ENCODE measurements at regions not wholly inside any gene's neighbourhood (a gene's known extent, or its start where the extent isn't known, plus 50 kb on each side); places are given as distances from the start of the nearest gene placed in this dataset.
"Not testable (repeated sequence)": the region's sequence is repeated elsewhere in the genome, so short reads cannot be mapped to it uniquely, and the experiment has no call there.

GRCh38 chr20:50362177-50362576, 148.0 kb upstream of the PTPN1 start:
- H3K27ac Mint-ChIP-seq, H3K36me3 Mint-ChIP-seq, ATAC-seq, H3K4me3 Mint-ChIP-seq, H3K9me3 Mint-ChIP-seq, H3K4me1 Mint-ChIP-seq: not testable (repeated sequence)
- H3K27me3 Mint-ChIP-seq: peaks cover 57% of the 10 kb centered on the region

DNA sequence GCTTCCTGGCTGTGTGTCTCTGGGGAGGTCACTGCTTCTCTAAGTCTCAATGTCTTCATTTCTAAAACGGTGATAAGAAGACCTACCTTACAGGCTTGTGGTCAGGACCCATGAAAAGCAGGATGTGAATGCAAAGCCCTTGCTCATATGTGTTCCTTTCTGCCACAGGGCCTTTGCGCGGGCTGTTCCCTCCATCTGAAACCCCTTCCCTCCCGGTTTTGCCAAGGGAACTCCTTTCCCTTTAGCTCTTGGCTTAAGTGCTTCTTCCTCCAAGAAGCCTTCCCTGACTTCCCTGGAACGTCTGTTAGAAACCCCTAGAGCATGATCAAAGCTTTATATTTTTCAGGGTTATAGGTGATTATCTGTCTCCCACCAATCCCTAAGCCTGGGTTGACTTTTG, 147.2 kb upstream of the PTPN1 start:
- Mint-ChIP-seq H3K9me3 (peaks cover under 1% of the 10 kb centered on the region), H3K27ac (no peak overlapping the region), H3K4me3 (no peak overlapping the region), H3K36me3 (no peaks in the 10 kb centered on the region), H3K27me3 (peaks cover 60% of the 10 kb centered on the region), H3K4me1 (no peaks in the 10 kb centered on the region)
- ATAC-seq: no peak

- Mint-ChIP-seq H3K36me3 (no peaks in the 10 kb centered on the region), H3K27me3 (peaks cover 60% of the 10 kb centered on the region), H3K4me1 (no peaks in the 10 kb centered on the region), H3K27ac (no peak overlapping the region), H3K9me3 (peaks cover 4% of the 10 kb centered on the region), H3K4me3 (no peak overlapping the region)
- ATAC-seq: no peak
Measured at GRCh38 chr20:50363479-50363878, 146.7 kb upstream of the PTPN1 start.

- peaks cover 4% of the 10 kb centered on the region for H3K9me3 Mint-ChIP-seq
- H3K4me1 Mint-ChIP-seq: no peaks in the 10 kb centered on the region
- ATAC-seq: no peak
- H3K4me3 Mint-ChIP-seq: no peak overlapping the region
- no peaks in the 10 kb centered on the region for H3K36me3 Mint-ChIP-seq
- H3K27ac Mint-ChIP-seq: no peak overlapping the region
- peaks cover 57% of the 10 kb centered on the region for H3K27me3 Mint-ChIP-seq
Measured at GRCh38 chr20:50364542-50364941, 145.6 kb upstream of the PTPN1 start.

- Mint-ChIP-seq H3K4me1 (no peaks in the 10 kb centered on the region), H3K36me3 (no peaks in the 10 kb centered on the region), H3K27me3 (peaks cover 58% of the 10 kb centered on the region), H3K9me3 (peaks cover 4% of the 10 kb centered on the region), H3K27ac (no peak overlapping the region), H3K4me3 (no peak overlapping the region)
- ATAC-seq: no peak
Measured at GRCh38 chr20:50366270-50367103, 143.7 kb upstream of the PTPN1 start.

GRCh38 chr20:50367104-50367674, 143.0 kb upstream of the PTPN1 start:
- Mint-ChIP-seq H3K4me1 (no peaks in the 10 kb centered on the region), H3K36me3 (no peaks in the 10 kb centered on the region), H3K27me3 (peaks cover 58% of the 10 kb centered on the region), H3K9me3 (peaks cover 4% of the 10 kb centered on the region), H3K27ac (no peak overlapping the region), H3K4me3 (no peak overlapping the region)
- ATAC-seq: no peak

GRCh38 chr20:50367739-50368375, 142.3 kb upstream of the PTPN1 start:
- Mint-ChIP-seq H3K36me3 (no peaks in the 10 kb centered on the region), H3K9me3 (peaks cover 4% of the 10 kb centered on the region), H3K4me1 (no peaks in the 10 kb centered on the region), H3K27me3 (peaks cover 65% of the 10 kb centered on the region), H3K4me3 (no peak overlapping the region), H3K27ac (no peak overlapping the region)
- ATAC-seq: no peak

GRCh38 chr20:50368386-50368785, 141.8 kb upstream of the PTPN1 start:
- H3K36me3 Mint-ChIP-seq: no peaks in the 10 kb centered on the region
- H3K4me1 Mint-ChIP-seq: no peaks in the 10 kb centered on the region
- H3K27me3 Mint-ChIP-seq: peaks cover 68% of the 10 kb centered on the region
- H3K27ac Mint-ChIP-seq: no peak overlapping the region
- H3K9me3 Mint-ChIP-seq: peaks cover 4% of the 10 kb centered on the region
- no peak for ATAC-seq
- H3K4me3 Mint-ChIP-seq: no peak overlapping the region

DNA sequence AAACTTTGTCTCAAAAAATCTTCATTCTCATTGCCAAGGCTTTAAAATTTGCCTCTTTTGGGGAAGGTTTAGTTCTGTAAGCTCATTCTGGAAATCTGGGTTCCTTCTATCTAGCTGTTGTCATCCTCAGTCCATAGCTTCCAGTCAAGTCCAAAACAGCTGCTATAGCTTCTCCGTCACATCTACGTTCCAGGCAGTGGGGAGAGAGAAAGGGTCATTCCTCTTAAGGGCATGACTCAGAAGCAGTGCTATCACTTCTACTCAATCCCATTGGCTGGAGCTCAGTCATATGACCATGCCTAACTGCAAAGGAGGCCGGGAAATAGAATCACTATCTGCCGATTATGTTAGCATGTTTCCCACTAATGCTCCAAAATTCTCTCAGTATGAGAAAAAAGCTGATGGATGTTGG, 141.4 kb upstream of the PTPN1 start:
- H3K27me3 Mint-ChIP-seq: peaks cover 68% of the 10 kb centered on the region
- H3K4me1 Mint-ChIP-seq: no peaks in the 10 kb centered on the region
- H3K27ac Mint-ChIP-seq: no peak overlapping the region
- H3K4me3 Mint-ChIP-seq: no peak overlapping the region
- H3K9me3 Mint-ChIP-seq: peaks cover 4% of the 10 kb centered on the region
- H3K36me3 Mint-ChIP-seq: no peaks in the 10 kb centered on the region
- ATAC-seq: no peak

DNA sequence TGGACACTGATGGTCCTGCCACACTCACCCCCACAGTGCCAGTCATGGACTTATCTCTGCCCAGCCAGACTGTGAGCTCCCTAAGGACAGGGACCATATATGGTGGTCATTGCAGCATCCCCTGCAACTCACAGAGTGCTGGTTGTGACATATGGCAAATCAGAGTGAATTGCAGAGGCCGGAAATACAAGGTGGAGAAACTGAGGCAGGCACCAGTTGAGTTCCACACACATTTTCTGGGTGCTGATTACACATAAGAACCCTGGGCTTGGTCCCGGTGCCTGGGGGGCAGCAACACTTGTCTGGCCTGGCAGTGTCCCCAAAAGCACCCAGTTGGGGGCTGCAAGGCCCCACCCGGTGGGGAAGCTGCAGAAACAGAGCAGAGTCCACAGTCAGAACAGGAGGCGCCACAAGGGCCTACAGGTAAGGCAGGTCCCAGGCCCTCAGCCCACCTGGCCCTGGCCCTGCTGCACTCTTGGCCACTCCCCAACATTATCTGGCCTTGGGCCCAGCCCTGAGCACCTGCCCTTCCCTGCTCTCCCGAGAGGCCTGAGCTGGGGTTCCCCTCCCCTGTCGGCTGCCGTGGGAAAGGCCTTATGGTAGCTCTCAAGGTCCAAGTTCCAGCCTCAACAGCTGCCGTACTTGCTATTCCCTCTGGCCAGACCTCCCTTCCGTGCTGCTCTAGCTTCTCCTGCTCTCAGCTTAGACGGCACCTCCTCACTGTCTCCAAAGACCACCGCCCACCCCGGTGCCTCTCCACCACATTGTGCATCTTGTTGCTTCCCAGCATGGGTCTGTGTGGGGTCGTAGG, 140.8 kb upstream of the PTPN1 start:
- Mint-ChIP-seq H3K9me3 (peaks cover 4% of the 10 kb centered on the region), H3K36me3 (no peaks in the 10 kb centered on the region), H3K4me3 (no peak overlapping the region), H3K4me1 (no peaks in the 10 kb centered on the region), H3K27me3 (peaks cover 68% of the 10 kb centered on the region), H3K27ac (no peak overlapping the region)
- ATAC-seq: no peak

GRCh38 chr20:50370036-50370566, 140.1 kb upstream of the PTPN1 start:
- Mint-ChIP-seq H3K4me1 (no peaks in the 10 kb centered on the region), H3K9me3 (peaks cover 4% of the 10 kb centered on the region), H3K4me3 (no peak overlapping the region), H3K36me3 (no peaks in the 10 kb centered on the region), H3K27me3 (peaks cover 65% of the 10 kb centered on the region), H3K27ac (no peak overlapping the region)
- no peak for ATAC-seq

DNA sequence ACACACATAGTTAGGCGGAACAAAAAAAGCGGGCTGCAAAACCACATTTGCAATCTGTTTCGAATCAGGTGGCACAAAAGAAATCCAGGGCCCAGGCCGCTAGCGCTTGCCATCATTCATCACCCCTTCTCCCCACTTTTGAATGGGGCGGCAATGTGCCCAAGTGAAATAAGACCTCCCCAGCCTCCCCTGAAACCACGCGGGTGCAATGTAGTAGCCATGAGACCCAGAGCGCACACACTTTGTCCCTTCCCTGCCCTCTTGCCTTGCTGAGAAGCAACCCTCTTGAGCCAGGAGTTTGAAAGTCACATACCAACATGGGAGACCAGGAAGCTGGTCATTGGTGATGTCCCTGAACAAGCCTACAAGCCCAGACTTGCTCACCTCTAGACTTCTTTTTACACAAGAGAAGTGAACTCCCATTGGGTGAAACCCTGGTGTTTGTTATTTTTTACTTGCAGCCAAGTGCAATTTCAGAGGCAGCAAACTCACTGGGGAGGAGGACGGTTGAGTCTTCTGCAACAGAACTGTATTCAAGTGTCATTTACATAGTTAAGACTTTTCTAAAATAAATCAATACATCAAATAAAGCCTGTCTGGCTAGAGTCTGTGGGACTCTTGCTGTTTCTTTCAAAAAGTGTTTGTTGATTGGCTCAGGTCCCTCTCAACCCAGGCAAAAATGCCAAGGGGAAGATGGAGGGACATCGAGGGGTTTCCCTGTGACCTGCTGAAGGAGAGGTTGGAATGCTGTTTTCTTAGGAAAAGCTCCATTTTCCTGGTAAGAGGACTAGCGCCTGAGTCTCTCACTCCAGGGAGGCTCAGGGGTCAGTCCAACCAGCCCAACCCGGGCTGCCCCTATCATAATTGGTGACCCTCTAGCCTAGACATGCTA, 138.1 kb upstream of the PTPN1 start:
- no peaks in the 10 kb centered on the region for H3K36me3 Mint-ChIP-seq
- peaks cover 58% of the 10 kb centered on the region for H3K27me3 Mint-ChIP-seq
- no peak for ATAC-seq
- H3K4me3 Mint-ChIP-seq: no peak overlapping the region
- H3K9me3 Mint-ChIP-seq: peaks cover 4% of the 10 kb centered on the region
- H3K27ac Mint-ChIP-seq: no peak overlapping the region
- H3K4me1 Mint-ChIP-seq: no peaks in the 10 kb centered on the region

DNA sequence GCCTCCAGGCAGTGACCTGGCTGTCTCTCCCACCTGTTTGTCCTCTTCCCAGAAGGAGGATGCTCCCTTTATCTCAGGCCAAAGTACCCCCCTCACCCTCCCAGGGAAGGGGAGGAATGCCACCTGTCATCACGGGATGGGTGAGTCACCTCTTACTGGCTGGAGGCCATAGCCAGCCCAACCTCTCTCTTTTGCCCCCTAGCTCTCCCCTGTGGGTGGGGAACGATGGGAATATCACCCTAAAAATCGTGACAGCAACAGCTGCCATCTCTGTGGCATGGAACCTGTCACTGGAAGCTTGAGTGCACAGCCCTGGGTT, 137.5 kb upstream of the PTPN1 start:
- ATAC-seq: no peak
- Mint-ChIP-seq H3K9me3 (peaks cover 4% of the 10 kb centered on the region), H3K27ac (no peak overlapping the region), H3K4me3 (no peak overlapping the region), H3K4me1 (no peaks in the 10 kb centered on the region), H3K27me3 (peaks cover 62% of the 10 kb centered on the region), H3K36me3 (no peaks in the 10 kb centered on the region)

DNA sequence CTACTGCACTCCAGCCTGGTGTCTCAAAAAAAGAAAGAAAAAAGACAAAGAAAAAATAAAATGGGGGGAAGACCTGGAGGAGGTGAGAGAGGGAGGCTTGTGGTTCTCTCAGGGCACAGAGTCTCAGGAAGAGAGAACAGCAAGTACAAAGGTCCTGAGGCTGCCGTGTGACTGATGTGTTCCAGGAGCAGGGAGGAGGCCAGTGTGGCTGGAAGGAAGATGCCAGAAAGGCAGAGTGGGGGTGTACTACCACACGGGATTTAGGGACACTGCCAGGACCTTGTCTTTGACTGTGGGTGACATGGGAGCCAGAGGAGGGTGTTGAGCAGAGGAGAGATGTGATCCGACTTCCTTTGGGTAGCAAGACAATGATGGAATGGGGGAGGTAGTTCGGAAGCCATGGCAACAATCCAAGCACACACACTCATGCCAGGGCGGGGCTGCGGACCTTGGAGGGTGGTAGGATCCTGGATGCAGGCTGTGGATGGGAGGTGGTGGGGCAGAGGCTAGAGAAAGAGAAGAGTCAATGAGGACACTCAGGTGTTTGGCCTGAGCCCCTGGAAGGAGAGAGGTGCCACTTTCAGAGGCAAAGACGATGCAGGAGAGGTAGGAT, 136.4 kb upstream of the PTPN1 start:
- Mint-ChIP-seq H3K36me3 (no peaks in the 10 kb centered on the region), H3K9me3 (no peaks in the 10 kb centered on the region), H3K27me3 (peaks cover 52% of the 10 kb centered on the region), H3K4me1 (no peaks in the 10 kb centered on the region), H3K4me3 (no peak overlapping the region), H3K27ac (no peak overlapping the region)
- no peak for ATAC-seq
